ENCODE measurements at regions not wholly inside any gene's neighbourhood (a gene's known extent, or its start where the extent isn't known, plus 50 kb on each side); places are given as distances from the start of the nearest gene placed in this dataset.

- TF ChIP-seq CTCF (IDR thresholded peaks at IDR 0.05; ENCODE audit: control insufficient read depth, extremely low read depth, insufficient read depth), result no peak
These were observed 419.4 kb downstream of the BRD1 start for GRCh38 chr22:49408102-49408836.

GRCh38 chr22:49406879-49407587 lies 420.6 kb downstream of the BRD1 start:
- no peak overlapping the region for H3K4me3 ChIP-seq (ENCODE audit: low read depth, low read length)
- no peak for TF ChIP-seq CTCF (IDR thresholded peaks at IDR 0.05; ENCODE audit: control insufficient read depth, extremely low read depth, insufficient read depth)
- DNase-seq (ENCODE audit: low read depth), result no peak

More at GRCh38 chr22:49408102-49408836, 419.4 kb downstream of the BRD1 start:
- no peak overlapping the region for H3K4me3 ChIP-seq (ENCODE audit: low read depth, low read length)
- DNase-seq (ENCODE audit: low read depth), result no peak

GRCh38 chr22:49406047-49406650 lies 421.5 kb downstream of the BRD1 start:
- no peak overlapping the region for H3K4me3 ChIP-seq (ENCODE audit: low read depth, low read length)
- no peak for DNase-seq (ENCODE audit: low read depth)
- no peak for TF ChIP-seq CTCF (IDR thresholded peaks at IDR 0.05; ENCODE audit: control insufficient read depth, extremely low read depth, insufficient read depth)

GRCh38 chr22:49405590-49405989 lies 422.1 kb downstream of the BRD1 start:
- DNase-seq (ENCODE audit: low read depth), result no peak

GRCh38 chr22:49404576-49405241 lies 423.0 kb downstream of the BRD1 start:
- no peak overlapping the region for H3K4me3 ChIP-seq (ENCODE audit: low read depth, low read length)
- TF ChIP-seq CTCF (IDR thresholded peaks at IDR 0.05; ENCODE audit: control insufficient read depth, extremely low read depth, insufficient read depth), result no peak
- no peak for DNase-seq (ENCODE audit: low read depth)

More at GRCh38 chr22:49405590-49405989, 422.1 kb downstream of the BRD1 start:
- no peak for TF ChIP-seq CTCF (IDR thresholded peaks at IDR 0.05; ENCODE audit: control insufficient read depth, extremely low read depth, insufficient read depth)
- H3K4me3 ChIP-seq (ENCODE audit: low read depth, low read length), result no peak overlapping the region

- TF ChIP-seq CTCF (IDR thresholded peaks at IDR 0.05; ENCODE audit: control insufficient read depth, extremely low read depth, insufficient read depth), result no peak
- H3K4me3 ChIP-seq (ENCODE audit: low read depth, low read length), result no peak overlapping the region
- no peak for DNase-seq (ENCODE audit: low read depth)
These were observed 423.7 kb downstream of the BRD1 start for GRCh38 chr22:49404020-49404419.
